SK-N-SH treated with all-trans-retinoic acid at 6 μM for 48 hours (cell line): ENCODE measurements at regions not wholly inside any gene's neighbourhood (a gene's known extent, or its start where the extent isn't known, plus 50 kb on each side); places are given as distances from the start of the nearest gene placed in this dataset.

ENCODE experiments used
- ATAC-seq: fragments of 200-7000 bp; cut with Tn5 transposase; 3 replicates; pipeline ENCODE4 v1.9.1; 2020; ENCODE audit warnings: mild to moderate bottlenecking, moderate library complexity
- ARNTL ChIP-seq: fragments of 450-650 bp; formaldehyde crosslinking; IDR thresholded peaks from 2 replicates; pipeline ENCODE4 v1.5.0; 2020; ENCODE audit warnings: low read depth, mild to moderate bottlenecking, moderate library complexity, borderline replicate concordance
- BACH2 ChIP-seq: fragments of 250-450 bp; sonication (Bioruptor Pico); IDR thresholded peaks from 2 replicates; pipeline ENCODE4 v1.9.0; 2021; ENCODE audit warnings: mild to moderate bottlenecking, borderline replicate concordance
- CSDC2 ChIP-seq: fragments of 250-450 bp; sonication (Bioruptor Pico); IDR thresholded peaks from 2 replicates; pipeline ENCODE4 v1.5.0; 2020; ENCODE audit warnings: mild to moderate bottlenecking, moderate library complexity
- ESRRG ChIP-seq: fragments of 250-450 bp; sonication (Bioruptor Pico); IDR thresholded peaks from 2 replicates; pipeline ENCODE4 v1.6.1; 2021; ENCODE audit warnings: mild to moderate bottlenecking
- GLIS3 ChIP-seq: fragments of 250-450 bp; sonication (Bioruptor Pico); IDR thresholded peaks from 2 replicates; pipeline ENCODE4 v1.5.0; 2020; ENCODE audit warnings: mild to moderate bottlenecking, moderate library complexity
- ISL1 ChIP-seq: fragments of 250-450 bp; sonication (Bioruptor Pico); IDR thresholded peaks from 2 replicates; pipeline ENCODE4 v2.1.2; 2022; ENCODE audit warnings: mild to moderate bottlenecking, moderate library complexity
- OSR1 ChIP-seq: fragments of 250-450 bp; sonication (Bioruptor Pico); IDR thresholded peaks from 2 replicates; pipeline ENCODE4 v1.8.0; 2022; ENCODE audit warnings: moderate library complexity, mild to moderate bottlenecking, inconsistent platforms
- PPARA ChIP-seq: fragments of 250-450 bp; sonication (Bioruptor Pico); IDR thresholded peaks from 2 replicates; pipeline ENCODE4 v1.5.0; 2020; ENCODE audit warnings: mild to moderate bottlenecking, borderline replicate concordance
- RARB ChIP-seq: fragments of 250-450 bp; sonication (Bioruptor Pico); IDR thresholded peaks from 2 replicates; pipeline ENCODE4 v1.8.0; 2021; ENCODE audit warnings: mild to moderate bottlenecking, moderate library complexity
- TCF4 ChIP-seq: fragments of 250-450 bp; sonication (Bioruptor Pico); IDR thresholded peaks from 2 replicates; pipeline ENCODE4 v1.8.0; 2021; ENCODE audit warnings: mild to moderate bottlenecking, moderate library complexity, borderline replicate concordance
- ZC3H10 ChIP-seq: fragments of 250-450 bp; sonication (Bioruptor Pico); IDR thresholded peaks from 2 replicates; pipeline ENCODE4 v1.5.1; 2021; ENCODE audit warnings: mild to moderate bottlenecking, moderate library complexity
- ZFP3 ChIP-seq: fragments of 250-450 bp; sonication (Bioruptor Pico); IDR thresholded peaks from 2 replicates; pipeline ENCODE4 v1.5.0; 2020; ENCODE audit warnings: mild to moderate bottlenecking, moderate library complexity
- ZFP30 ChIP-seq: fragments of 450-650 bp; formaldehyde crosslinking; IDR thresholded peaks from 2 replicates; pipeline ENCODE4 v1.5.0; 2022; ENCODE audit warnings: mild to moderate bottlenecking, moderate library complexity
- ZNF565 ChIP-seq: fragments of 450-650 bp; formaldehyde crosslinking; conservative IDR thresholded peaks from 2 replicates; pipeline ENCODE4 v1.5.0; 2020; ENCODE audit warnings: low read depth, mild to moderate bottlenecking, moderate library complexity
- ZNF70 ChIP-seq: fragments of 450-650 bp; formaldehyde crosslinking; IDR thresholded peaks from 2 replicates; pipeline ENCODE4 v1.5.0; 2020; ENCODE audit warnings: mild to moderate bottlenecking, moderate library complexity
- ZNF8 ChIP-seq: fragments of 450-650 bp; formaldehyde crosslinking; IDR thresholded peaks from 2 replicates; pipeline ENCODE4 v1.5.0; 2020; ENCODE audit warnings: mild to moderate bottlenecking, moderate library complexity
- TF ChIP-seq, protein P1 (sequence below): fragments of 250-450 bp; sonication (Bioruptor Pico); IDR thresholded peaks from 2 replicates; pipeline ENCODE4 v1.5.0; 2020; ENCODE audit warnings: mild to moderate bottlenecking, moderate library complexity
- TF ChIP-seq, protein P2 (sequence below): fragments of 250-450 bp; sonication (Bioruptor Pico); IDR thresholded peaks from 2 replicates; pipeline ENCODE4 v1.8.0; 2021; ENCODE audit warnings: low read depth, mild to moderate bottlenecking, moderate library complexity, borderline replicate concordance
- TF ChIP-seq, protein P3 (sequence below): fragments of 250-450 bp; sonication (Bioruptor Pico); IDR thresholded peaks from 2 replicates; pipeline ENCODE4 v1.8.0; 2020; ENCODE audit warnings: mild to moderate bottlenecking, moderate library complexity, borderline replicate concordance
- TF ChIP-seq, protein P4 (sequence below): fragments of 250-450 bp; sonication (Bioruptor Pico); IDR thresholded peaks from 2 replicates; pipeline ENCODE4 v1.5.1; 2021; ENCODE audit warnings: mild to moderate bottlenecking, moderate library complexity
- TF ChIP-seq, protein P5 (sequence below): fragments of 250-450 bp; sonication (Bioruptor Pico); IDR thresholded peaks from 2 replicates; pipeline ENCODE4 v1.5.1; 2020; ENCODE audit warnings: low read depth, mild to moderate bottlenecking, moderate library complexity

DNA sequence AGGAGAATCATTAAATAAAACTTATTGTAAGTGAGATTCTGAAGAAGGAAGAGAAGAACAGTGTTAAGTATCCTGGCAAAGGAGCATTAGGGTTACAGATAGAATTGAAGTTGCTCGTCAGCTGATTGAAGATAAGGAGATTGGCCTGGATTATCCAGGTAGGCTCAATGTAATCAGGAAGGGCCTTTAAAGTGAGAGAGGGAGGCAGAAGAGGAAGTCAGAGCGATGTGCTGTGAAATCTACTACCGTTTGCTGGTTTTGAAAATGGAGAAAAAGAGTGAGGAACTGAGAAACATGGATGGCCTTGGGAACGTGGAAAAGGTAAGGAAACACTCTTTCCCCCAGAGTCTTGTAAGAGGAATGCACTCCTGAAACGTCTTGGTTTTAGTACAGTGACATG, 245.7 kb downstream of the ANTXR2 start:
- TF ChIP-seq, protein P1, sequence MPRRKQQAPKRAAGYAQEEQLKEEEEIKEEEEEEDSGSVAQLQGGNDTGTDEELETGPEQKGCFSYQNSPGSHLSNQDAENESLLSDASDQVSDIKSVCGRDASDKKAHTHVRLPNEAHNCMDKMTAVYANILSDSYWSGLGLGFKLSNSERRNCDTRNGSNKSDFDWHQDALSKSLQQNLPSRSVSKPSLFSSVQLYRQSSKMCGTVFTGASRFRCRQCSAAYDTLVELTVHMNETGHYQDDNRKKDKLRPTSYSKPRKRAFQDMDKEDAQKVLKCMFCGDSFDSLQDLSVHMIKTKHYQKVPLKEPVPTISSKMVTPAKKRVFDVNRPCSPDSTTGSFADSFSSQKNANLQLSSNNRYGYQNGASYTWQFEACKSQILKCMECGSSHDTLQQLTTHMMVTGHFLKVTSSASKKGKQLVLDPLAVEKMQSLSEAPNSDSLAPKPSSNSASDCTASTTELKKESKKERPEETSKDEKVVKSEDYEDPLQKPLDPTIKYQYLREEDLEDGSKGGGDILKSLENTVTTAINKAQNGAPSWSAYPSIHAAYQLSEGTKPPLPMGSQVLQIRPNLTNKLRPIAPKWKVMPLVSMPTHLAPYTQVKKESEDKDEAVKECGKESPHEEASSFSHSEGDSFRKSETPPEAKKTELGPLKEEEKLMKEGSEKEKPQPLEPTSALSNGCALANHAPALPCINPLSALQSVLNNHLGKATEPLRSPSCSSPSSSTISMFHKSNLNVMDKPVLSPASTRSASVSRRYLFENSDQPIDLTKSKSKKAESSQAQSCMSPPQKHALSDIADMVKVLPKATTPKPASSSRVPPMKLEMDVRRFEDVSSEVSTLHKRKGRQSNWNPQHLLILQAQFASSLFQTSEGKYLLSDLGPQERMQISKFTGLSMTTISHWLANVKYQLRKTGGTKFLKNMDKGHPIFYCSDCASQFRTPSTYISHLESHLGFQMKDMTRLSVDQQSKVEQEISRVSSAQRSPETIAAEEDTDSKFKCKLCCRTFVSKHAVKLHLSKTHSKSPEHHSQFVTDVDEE: no peak
- TF ChIP-seq BACH2 (CRISPR knock-in tag) (no peak), ISL1 (no peak), TCF4 (no peak), ZNF8 (no peak), ZFP30 (no peak), ZNF70 (CRISPR knock-in tag) (no peak), CSDC2 (CRISPR knock-in tag) (no peak)
- TF ChIP-seq, protein P2, sequence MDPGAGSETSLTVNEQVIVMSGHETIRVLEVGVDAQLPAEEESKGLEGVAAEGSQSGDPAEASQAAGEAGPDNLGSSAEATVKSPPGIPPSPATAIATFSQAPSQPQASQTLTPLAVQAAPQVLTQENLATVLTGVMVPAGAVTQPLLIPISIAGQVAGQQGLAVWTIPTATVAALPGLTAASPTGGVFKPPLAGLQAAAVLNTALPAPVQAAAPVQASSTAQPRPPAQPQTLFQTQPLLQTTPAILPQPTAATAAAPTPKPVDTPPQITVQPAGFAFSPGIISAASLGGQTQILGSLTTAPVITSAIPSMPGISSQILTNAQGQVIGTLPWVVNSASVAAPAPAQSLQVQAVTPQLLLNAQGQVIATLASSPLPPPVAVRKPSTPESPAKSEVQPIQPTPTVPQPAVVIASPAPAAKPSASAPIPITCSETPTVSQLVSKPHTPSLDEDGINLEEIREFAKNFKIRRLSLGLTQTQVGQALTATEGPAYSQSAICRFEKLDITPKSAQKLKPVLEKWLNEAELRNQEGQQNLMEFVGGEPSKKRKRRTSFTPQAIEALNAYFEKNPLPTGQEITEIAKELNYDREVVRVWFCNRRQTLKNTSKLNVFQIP (CRISPR knock-in tag): no peak
- ATAC-seq: no peak

DNA sequence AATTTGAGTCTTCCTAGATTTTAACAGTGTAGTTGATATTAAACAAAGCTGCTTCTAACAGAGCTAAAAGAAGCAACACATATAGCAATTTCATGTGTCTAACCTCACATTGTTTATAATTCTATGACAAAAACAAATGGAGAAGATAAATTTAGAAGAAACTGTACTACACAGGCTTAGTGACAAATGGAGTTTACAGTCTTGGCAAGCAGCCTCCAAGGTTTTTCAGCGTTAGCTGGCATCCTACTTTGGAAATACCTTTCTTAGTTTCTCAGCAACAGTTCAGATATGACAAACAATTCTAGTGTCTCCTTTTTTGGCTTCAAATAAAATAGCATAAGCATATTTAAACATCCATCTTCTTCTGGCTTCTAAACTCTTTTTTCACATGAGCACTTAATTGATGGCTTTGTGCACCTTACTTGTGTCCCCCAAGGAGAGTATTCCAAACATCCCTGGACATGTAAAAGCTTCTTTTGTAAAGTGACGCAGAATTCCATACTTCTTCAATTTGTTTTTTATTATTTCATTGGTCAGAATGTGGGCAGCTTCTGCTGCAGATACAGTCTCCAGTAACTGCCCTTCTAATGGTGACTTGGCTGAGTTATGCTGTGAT, 249.8 kb downstream of the ANTXR2 start:
- TF ChIP-seq ZNF8 (no peak), TCF4 (no peak), ZC3H10 (CRISPR knock-in tag) (no peak), RARB (CRISPR knock-in tag) (no peak), ZNF565 (CRISPR knock-in tag) (no peak), ESRRG (no peak)
- TF ChIP-seq, protein P1: no peak
- TF ChIP-seq, protein P3, sequence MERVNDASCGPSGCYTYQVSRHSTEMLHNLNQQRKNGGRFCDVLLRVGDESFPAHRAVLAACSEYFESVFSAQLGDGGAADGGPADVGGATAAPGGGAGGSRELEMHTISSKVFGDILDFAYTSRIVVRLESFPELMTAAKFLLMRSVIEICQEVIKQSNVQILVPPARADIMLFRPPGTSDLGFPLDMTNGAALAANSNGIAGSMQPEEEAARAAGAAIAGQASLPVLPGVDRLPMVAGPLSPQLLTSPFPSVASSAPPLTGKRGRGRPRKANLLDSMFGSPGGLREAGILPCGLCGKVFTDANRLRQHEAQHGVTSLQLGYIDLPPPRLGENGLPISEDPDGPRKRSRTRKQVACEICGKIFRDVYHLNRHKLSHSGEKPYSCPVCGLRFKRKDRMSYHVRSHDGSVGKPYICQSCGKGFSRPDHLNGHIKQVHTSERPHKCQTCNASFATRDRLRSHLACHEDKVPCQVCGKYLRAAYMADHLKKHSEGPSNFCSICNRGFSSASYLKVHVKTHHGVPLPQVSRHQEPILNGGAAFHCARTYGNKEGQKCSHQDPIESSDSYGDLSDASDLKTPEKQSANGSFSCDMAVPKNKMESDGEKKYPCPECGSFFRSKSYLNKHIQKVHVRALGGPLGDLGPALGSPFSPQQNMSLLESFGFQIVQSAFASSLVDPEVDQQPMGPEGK (CRISPR knock-in tag): no peak
- TF ChIP-seq, protein P2 (CRISPR knock-in tag): no peak
- ATAC-seq: peak; percentile 61

DNA sequence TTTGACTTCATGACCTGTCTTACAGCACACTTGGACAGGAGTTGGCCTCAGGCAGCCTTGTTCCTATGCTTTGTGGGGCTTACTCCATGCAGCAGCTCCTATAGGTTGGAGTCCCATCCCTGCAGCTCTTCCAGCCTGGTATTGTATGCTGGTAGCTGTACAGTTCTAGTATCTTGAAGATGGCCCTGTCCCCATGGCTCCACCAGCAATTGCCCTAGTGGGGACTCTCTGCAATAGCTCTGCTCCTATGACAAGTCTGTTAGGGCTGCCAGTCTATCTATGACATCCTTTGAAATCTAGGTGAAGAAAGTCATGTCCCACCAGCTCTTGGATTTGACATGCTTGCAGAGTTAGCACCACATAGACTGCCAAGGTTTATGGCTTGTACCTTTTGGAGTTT, 252.6 kb downstream of the ANTXR2 start:
- no peak for ATAC-seq
- no peak for TF ChIP-seq BACH2 (CRISPR knock-in tag)
- TF ChIP-seq GLIS3: no peak
- no peak for TF ChIP-seq OSR1 (CRISPR knock-in tag)
- TF ChIP-seq PPARA (CRISPR knock-in tag): no peak
- TF ChIP-seq ZC3H10 (CRISPR knock-in tag): no peak
- no peak for TF ChIP-seq ZFP30
- TF ChIP-seq, protein P2 (CRISPR knock-in tag): no peak
- TF ChIP-seq, protein P4, sequence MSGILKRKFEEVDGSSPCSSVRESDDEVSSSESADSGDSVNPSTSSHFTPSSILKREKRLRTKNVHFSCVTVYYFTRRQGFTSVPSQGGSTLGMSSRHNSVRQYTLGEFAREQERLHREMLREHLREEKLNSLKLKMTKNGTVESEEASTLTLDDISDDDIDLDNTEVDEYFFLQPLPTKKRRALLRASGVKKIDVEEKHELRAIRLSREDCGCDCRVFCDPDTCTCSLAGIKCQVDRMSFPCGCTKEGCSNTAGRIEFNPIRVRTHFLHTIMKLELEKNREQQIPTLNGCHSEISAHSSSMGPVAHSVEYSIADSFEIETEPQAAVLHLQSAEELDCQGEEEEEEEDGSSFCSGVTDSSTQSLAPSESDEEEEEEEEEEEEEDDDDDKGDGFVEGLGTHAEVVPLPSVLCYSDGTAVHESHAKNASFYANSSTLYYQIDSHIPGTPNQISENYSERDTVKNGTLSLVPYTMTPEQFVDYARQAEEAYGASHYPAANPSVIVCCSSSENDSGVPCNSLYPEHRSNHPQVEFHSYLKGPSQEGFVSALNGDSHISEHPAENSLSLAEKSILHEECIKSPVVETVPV (CRISPR knock-in tag): no peak
- TF ChIP-seq RARB (CRISPR knock-in tag): no peak
- TF ChIP-seq CSDC2 (CRISPR knock-in tag): no peak
- TF ChIP-seq ARNTL: no peak
- no peak for TF ChIP-seq ZNF70 (CRISPR knock-in tag)
- no peak for TF ChIP-seq ZFP3
- TF ChIP-seq, protein P5, sequence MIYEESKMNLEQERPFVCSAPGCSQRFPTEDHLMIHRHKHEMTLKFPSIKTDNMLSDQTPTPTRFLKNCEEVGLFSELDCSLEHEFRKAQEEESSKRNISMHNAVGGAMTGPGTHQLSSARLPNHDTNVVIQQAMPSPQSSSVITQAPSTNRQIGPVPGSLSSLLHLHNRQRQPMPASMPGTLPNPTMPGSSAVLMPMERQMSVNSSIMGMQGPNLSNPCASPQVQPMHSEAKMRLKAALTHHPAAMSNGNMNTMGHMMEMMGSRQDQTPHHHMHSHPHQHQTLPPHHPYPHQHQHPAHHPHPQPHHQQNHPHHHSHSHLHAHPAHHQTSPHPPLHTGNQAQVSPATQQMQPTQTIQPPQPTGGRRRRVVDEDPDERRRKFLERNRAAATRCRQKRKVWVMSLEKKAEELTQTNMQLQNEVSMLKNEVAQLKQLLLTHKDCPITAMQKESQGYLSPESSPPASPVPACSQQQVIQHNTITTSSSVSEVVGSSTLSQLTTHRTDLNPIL (CRISPR knock-in tag): no peak
